ENCODE measurements at regions not wholly inside any gene's neighbourhood (a gene's known extent, or its start where the extent isn't known, plus 50 kb on each side); places are given as distances from the start of the nearest gene placed in this dataset.

DNA sequence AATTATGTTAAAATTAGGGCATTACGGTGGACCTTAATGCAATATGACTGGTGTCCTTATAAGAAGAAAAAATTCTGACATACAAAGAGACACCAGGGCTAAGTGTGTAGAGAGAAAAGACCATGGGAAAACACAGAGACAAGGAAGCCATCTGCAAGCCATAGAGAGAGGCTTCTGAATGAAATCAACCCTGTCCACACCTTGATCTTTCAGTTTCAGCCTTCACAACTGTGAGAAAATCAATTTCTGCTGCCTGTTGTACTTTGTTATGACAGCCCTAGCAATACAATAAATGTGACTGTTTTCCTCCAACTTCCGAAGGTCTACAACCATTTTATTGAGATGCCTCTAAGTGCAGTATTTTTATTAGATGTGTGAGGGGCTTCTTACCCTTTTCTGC, 1407.2 kb downstream of the MRPL39 start:
- TF ChIP-seq, protein P1, sequence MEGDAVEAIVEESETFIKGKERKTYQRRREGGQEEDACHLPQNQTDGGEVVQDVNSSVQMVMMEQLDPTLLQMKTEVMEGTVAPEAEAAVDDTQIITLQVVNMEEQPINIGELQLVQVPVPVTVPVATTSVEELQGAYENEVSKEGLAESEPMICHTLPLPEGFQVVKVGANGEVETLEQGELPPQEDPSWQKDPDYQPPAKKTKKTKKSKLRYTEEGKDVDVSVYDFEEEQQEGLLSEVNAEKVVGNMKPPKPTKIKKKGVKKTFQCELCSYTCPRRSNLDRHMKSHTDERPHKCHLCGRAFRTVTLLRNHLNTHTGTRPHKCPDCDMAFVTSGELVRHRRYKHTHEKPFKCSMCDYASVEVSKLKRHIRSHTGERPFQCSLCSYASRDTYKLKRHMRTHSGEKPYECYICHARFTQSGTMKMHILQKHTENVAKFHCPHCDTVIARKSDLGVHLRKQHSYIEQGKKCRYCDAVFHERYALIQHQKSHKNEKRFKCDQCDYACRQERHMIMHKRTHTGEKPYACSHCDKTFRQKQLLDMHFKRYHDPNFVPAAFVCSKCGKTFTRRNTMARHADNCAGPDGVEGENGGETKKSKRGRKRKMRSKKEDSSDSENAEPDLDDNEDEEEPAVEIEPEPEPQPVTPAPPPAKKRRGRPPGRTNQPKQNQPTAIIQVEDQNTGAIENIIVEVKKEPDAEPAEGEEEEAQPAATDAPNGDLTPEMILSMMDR (optimal IDR thresholded peaks at IDR 0.05 in 1 of 3, IDR thresholded peaks at IDR 0.05 in 1 of 3, conservative IDR thresholded peaks at IDR 0.05 in 1 of 3; ENCODE audit: extremely low read depth in 1 of 3, insufficient read depth in 2 of 3, low read length in 3 of 3), result no peak
- no peak for TF ChIP-seq EZH2 (IDR thresholded peaks at IDR 0.05; ENCODE audit: low read length)
- H3K36me3 ChIP-seq (ENCODE audit: control insufficient read depth in 2 of 2, extremely low read depth in 1 of 2, insufficient read depth in 2 of 2, low read length in 2 of 2), result no peaks in the 10 kb centered on the region
- DNase-seq (ENCODE audit: low read depth, low spot score) (no peak), FAIRE-seq (no peak)
- H3K9ac ChIP-seq (ENCODE audit: control insufficient read depth, extremely low read depth, insufficient read depth, low read length), result no peak overlapping the region
- H3K4me3 ChIP-seq (ENCODE audit: control insufficient read depth in 2 of 3, extremely low read depth in 1 of 3, insufficient read depth in 2 of 3, low read depth in 1 of 3, low read length in 3 of 3), result no peak overlapping the region
- no peaks in the 10 kb centered on the region for H3K9me1 ChIP-seq (ENCODE audit: control insufficient read depth, extremely low read depth, insufficient read depth, low read length)
- dilution Hi-C loops (cut with MboI; ENCODE audit: extremely low pct_ligation_motif_present, low sequenced_read_pairs), result no loop called here
- no peaks in the 10 kb centered on the region for H3K27me3 ChIP-seq (ENCODE audit: control insufficient read depth, extremely low read depth, insufficient read depth, low read length)
- H3K9me3 ChIP-seq (ENCODE audit: control insufficient read depth, low read depth, low read length), result no peaks in the 10 kb centered on the region
- H3K4me1 ChIP-seq (ENCODE audit: control insufficient read depth, extremely low read depth, insufficient read depth, low read length), result no peaks in the 10 kb centered on the region
- no peaks in the 10 kb centered on the region for H3K79me2 ChIP-seq (ENCODE audit: control insufficient read depth, insufficient read depth, low read length)
- no peak overlapping the region for H2AFZ ChIP-seq (ENCODE audit: control insufficient read depth, low read length)
- no peak overlapping the region for H3K4me2 ChIP-seq (ENCODE audit: control insufficient read depth, extremely low read depth, insufficient read depth, low read depth, low read length)
- no peaks in the 10 kb centered on the region for H4K20me1 ChIP-seq (ENCODE audit: control insufficient read depth, extremely low read depth, insufficient read depth, low read length)
- no peak overlapping the region for H3K27ac ChIP-seq (ENCODE audit: control insufficient read depth, insufficient read depth, low read length)

DNA sequence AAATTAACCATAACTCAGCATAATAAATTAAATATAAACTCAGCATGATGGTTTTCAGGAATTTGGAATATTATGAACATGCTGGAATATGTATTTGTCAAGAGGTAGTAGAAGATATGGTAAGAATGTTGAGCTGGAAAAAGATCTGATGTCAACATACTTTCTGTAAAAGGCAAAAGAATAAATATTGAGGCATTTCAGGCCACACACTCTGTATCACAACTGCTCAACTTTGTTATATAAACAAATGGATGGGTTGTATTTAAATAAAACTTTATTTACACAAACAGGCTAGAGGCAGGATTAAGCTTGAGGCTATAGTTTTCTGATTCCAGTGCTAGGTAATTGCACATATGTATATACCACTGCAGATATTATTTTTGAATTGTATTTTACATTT, 1409.4 kb downstream of the MRPL39 start:
- Histone ChIP-seq H3K9ac (ENCODE audit: control insufficient read depth, extremely low read depth, insufficient read depth, low read length) (no peak overlapping the region), H3K27me3 (ENCODE audit: control insufficient read depth, extremely low read depth, insufficient read depth, low read length) (no peaks in the 10 kb centered on the region), H2AFZ (ENCODE audit: control insufficient read depth, low read length) (no peak overlapping the region), H3K4me2 (ENCODE audit: control insufficient read depth, extremely low read depth, insufficient read depth, low read depth, low read length) (no peak overlapping the region), H3K27ac (ENCODE audit: control insufficient read depth, insufficient read depth, low read length) (no peak overlapping the region), H3K79me2 (ENCODE audit: control insufficient read depth, insufficient read depth, low read length) (no peaks in the 10 kb centered on the region), H3K36me3 (ENCODE audit: control insufficient read depth in 2 of 2, extremely low read depth in 1 of 2, insufficient read depth in 2 of 2, low read length in 2 of 2) (no peaks in the 10 kb centered on the region), H3K9me3 (ENCODE audit: control insufficient read depth, low read depth, low read length) (no peaks in the 10 kb centered on the region), H3K4me3 (ENCODE audit: control insufficient read depth in 2 of 3, extremely low read depth in 1 of 3, insufficient read depth in 2 of 3, low read depth in 1 of 3, low read length in 3 of 3) (no peak overlapping the region), H4K20me1 (ENCODE audit: control insufficient read depth, extremely low read depth, insufficient read depth, low read length) (no peaks in the 10 kb centered on the region), H3K9me1 (ENCODE audit: control insufficient read depth, extremely low read depth, insufficient read depth, low read length) (no peaks in the 10 kb centered on the region), H3K4me1 (ENCODE audit: control insufficient read depth, extremely low read depth, insufficient read depth, low read length) (no peaks in the 10 kb centered on the region)
- TF ChIP-seq, protein P1 (optimal IDR thresholded peaks at IDR 0.05 in 1 of 3, IDR thresholded peaks at IDR 0.05 in 1 of 3, conservative IDR thresholded peaks at IDR 0.05 in 1 of 3; ENCODE audit: extremely low read depth in 1 of 3, insufficient read depth in 2 of 3, low read length in 3 of 3), result no peak
- no peak for TF ChIP-seq EZH2 (IDR thresholded peaks at IDR 0.05; ENCODE audit: low read length)
- dilution Hi-C loops (cut with MboI; ENCODE audit: extremely low pct_ligation_motif_present, low sequenced_read_pairs), result no loop called here
- no peak for DNase-seq (ENCODE audit: low read depth, low spot score)
- FAIRE-seq, result no peak

All from keratinocyte (primary cell).